ENCODE measurements at regions not wholly inside any gene's neighbourhood (a gene's known extent, or its start where the extent isn't known, plus 50 kb on each side); places are given as distances from the start of the nearest gene placed in this dataset.
A peak's percentile ranks its signal among the peaks of the same experiment; 100 is the strongest.

- TF ChIP-seq ZNF274 (IDR thresholded peaks at IDR 0.05; ENCODE audit: low read depth, low read length) (no peak), POLR2A (IDR thresholded peaks at IDR 0.05; ENCODE audit: borderline replicate concordance, extremely low read depth, insufficient read depth, insufficient read length) (no peak), TCF7L2 (IDR thresholded peaks at IDR 0.05; ENCODE audit: borderline replicate concordance, extremely low read depth, insufficient read depth, insufficient read length) (no peak), REST (IDR thresholded peaks at IDR 0.05; ENCODE audit: low read depth) (no peak), ELF1 (IDR thresholded peaks at IDR 0.05; ENCODE audit: borderline replicate concordance, low read depth) (no peak), EZH2 (IDR thresholded peaks at IDR 0.05) (no peak), JUND (IDR thresholded peaks at IDR 0.05) (no peak)
- TF ChIP-seq, protein P1, sequence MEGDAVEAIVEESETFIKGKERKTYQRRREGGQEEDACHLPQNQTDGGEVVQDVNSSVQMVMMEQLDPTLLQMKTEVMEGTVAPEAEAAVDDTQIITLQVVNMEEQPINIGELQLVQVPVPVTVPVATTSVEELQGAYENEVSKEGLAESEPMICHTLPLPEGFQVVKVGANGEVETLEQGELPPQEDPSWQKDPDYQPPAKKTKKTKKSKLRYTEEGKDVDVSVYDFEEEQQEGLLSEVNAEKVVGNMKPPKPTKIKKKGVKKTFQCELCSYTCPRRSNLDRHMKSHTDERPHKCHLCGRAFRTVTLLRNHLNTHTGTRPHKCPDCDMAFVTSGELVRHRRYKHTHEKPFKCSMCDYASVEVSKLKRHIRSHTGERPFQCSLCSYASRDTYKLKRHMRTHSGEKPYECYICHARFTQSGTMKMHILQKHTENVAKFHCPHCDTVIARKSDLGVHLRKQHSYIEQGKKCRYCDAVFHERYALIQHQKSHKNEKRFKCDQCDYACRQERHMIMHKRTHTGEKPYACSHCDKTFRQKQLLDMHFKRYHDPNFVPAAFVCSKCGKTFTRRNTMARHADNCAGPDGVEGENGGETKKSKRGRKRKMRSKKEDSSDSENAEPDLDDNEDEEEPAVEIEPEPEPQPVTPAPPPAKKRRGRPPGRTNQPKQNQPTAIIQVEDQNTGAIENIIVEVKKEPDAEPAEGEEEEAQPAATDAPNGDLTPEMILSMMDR (IDR thresholded peaks at IDR 0.05 in 2 of 3, conservative IDR thresholded peaks at IDR 0.05 in 1 of 3; ENCODE audit: borderline replicate concordance in 1 of 3, insufficient read depth in 1 of 3, low read depth in 2 of 3, low read length in 2 of 3): peak; percentile 23 to 77 (median 65); a peak in 5 of 6 replicates
These were observed 447.5 kb upstream of the FSIP2 start for GRCh38 chr2:185291035-185291647.

All from HCT116 (cell line).